ENCODE measurements at regions not wholly inside any gene's neighbourhood (a gene's known extent, or its start where the extent isn't known, plus 50 kb on each side); places are given as distances from the start of the nearest gene placed in this dataset.

DNA sequence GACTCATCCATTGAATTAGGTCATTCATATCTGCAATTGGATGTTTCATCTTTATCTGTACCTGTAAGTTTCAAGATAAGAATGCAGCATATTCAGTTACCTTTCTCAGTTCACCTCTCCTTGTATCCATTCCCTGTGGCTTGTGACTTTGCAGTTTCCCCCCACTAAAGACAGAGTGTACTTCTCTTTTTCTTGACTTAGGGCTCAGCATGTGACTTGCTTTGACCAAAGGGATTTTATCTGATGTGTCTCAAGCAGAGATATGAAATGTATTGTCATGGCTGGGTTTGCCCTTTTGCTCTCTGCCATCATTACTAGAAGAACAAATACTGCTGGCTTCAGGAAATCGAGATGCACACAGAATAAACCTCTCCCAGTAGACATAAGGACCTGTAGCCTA is 754.8 kb downstream of the ADGRL2 start:
- TF ChIP-seq POLR2A (IDR thresholded peaks at IDR 0.05): no peak
- TF ChIP-seq, protein P1, sequence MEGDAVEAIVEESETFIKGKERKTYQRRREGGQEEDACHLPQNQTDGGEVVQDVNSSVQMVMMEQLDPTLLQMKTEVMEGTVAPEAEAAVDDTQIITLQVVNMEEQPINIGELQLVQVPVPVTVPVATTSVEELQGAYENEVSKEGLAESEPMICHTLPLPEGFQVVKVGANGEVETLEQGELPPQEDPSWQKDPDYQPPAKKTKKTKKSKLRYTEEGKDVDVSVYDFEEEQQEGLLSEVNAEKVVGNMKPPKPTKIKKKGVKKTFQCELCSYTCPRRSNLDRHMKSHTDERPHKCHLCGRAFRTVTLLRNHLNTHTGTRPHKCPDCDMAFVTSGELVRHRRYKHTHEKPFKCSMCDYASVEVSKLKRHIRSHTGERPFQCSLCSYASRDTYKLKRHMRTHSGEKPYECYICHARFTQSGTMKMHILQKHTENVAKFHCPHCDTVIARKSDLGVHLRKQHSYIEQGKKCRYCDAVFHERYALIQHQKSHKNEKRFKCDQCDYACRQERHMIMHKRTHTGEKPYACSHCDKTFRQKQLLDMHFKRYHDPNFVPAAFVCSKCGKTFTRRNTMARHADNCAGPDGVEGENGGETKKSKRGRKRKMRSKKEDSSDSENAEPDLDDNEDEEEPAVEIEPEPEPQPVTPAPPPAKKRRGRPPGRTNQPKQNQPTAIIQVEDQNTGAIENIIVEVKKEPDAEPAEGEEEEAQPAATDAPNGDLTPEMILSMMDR (IDR thresholded peaks at IDR 0.05): no peak
